Fibroblast of skin of right quadriceps (primary cell): ENCODE measurements at regions not wholly inside any gene's neighbourhood (a gene's known extent, or its start where the extent isn't known, plus 50 kb on each side); places are given as distances from the start of the nearest gene placed in this dataset.

Source experiments
- DNase-seq: peaks from one replicate; pipeline ENCODE4 v3.0.0-alpha.2; 2013

DNA sequence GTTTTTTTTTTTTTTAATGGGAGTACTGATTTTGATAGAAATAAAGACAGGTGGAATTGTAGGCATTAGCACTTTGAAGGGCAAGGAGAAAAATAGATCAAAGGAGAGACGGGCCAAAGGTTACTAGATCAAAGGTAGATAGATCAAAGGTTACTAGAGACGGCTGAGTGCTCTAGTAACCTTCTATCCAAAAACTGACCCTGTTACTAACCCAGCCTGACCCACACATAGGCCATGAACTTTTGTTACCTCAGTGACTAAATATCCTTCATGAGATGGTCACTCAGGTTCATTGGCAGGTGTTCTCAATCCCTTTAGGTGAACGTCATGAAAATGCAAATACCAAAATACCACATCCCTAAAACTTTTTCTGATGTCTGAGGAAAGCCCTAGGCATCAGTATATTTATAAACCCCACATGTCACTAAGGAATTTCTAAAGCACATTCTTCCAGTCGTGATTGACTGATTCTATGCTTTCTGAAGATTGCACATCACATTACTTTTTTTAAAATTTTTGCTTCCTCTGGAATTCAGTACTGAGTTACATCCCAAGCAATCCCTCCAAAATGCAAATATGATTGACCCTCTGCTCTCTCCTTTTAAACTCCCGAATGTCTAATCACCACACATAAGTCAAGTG, 772.7 kb downstream of the BRINP1 start:
- DNase-seq: peak; percentile 6

- DNase-seq: no peak
These were observed 762.6 kb downstream of the BRINP1 start for GRCh38 chr9:118606668-118607067.

DNA sequence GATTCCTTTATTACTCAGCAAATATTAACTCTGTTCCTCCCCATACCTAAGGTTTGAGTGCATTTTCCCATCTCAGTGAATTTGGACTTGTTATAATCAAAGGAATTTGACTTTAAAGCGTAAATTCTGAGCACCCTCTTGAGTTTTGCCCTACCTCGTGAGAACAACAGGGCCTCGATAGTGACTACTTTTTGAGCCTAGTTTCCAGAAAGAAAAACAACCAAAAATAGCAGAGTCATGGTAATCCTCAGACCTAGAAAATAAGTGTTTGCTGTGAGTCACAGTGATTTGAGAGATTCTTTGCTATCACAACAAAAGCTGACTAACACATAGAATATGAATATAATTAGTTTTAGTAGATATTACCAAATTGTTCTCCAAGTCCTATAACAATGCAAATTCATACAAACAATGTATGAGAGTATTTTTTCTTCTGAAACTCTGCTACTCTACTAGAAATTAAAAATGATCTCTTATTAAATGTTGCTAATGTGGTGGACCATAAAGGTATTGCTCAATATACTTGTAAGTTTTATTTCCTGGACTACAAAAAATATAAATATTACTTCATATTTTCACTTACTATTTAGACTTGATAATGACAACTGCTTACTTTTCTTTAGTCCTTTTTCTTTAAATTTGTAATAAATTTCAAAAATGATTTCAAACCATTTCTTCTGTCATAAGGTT, 759.7 kb downstream of the BRINP1 start:
- peak; percentile 44 for DNase-seq

GRCh38 chr9:118612201-118612600, 757.0 kb downstream of the BRINP1 start:
- DNase-seq: no peak

DNA sequence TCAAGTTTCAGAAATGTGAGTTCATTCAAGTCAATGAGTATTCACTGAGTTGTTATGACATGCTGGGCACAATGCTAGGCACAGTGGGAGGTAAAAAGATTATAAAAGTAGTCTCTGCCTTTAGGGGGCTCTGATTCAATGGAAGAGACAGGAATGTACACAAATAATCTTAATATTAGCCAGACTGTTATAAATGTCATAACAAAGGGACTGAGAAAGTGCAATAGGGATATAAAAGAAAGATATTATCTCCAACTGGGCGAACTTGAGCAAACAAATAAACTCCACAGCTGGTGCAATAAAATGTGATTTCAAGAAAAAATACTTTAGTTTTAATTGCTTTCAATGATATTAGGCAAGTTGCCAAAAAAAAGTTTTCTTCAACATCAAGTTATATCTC, 755.2 kb downstream of the BRINP1 start:
- DNase-seq: no peak

GRCh38 chr9:118618084-118618483, 751.2 kb downstream of the BRINP1 start:
- no peak for DNase-seq

DNA sequence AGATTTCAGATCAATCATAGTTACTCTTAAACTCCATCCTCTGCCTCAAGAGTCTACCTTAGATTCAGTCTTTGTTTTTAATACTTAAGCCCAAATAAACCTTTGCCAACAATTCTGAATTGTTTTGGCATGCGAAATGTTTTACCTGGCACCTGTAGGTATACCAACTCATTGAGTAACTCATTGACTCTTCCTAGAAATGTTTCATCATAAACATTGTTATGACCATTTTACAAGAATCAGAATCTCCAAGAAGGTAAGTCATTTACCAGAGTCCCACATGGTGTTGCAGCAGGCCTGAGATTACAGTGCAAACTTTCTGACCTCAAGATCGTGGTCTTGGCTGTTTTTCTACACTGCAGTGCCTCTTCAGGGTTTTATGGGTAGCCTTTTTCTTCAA, 750.4 kb downstream of the BRINP1 start:
- no peak for DNase-seq

- no peak for DNase-seq
These were observed 744.6 kb downstream of the BRINP1 start for GRCh38 chr9:118624608-118625007.

- DNase-seq: no peak
These were observed 739.2 kb downstream of the BRINP1 start for GRCh38 chr9:118630079-118630478.

GRCh38 chr9:118630931-118631595, 738.2 kb downstream of the BRINP1 start:
- no peak for DNase-seq

DNA sequence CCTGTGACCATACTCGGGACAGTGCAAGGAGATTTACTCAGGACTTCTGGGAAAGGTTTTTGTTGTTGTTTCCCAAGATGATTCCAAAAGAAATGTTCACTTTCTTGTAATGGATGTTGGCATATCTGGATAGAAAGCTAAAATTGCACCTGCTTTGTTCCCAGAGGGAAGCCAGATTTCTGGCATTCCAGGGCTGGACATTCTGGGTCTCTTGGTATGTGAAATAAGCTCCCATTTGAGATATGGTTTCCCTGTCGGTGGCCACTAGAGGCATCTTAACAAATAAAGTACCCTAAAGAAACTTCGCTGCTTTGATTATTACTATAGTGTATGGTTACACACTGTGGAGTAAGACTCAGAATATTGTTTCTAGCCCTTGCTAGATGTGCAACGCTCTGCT, 737.3 kb downstream of the BRINP1 start:
- no peak for DNase-seq

DNA sequence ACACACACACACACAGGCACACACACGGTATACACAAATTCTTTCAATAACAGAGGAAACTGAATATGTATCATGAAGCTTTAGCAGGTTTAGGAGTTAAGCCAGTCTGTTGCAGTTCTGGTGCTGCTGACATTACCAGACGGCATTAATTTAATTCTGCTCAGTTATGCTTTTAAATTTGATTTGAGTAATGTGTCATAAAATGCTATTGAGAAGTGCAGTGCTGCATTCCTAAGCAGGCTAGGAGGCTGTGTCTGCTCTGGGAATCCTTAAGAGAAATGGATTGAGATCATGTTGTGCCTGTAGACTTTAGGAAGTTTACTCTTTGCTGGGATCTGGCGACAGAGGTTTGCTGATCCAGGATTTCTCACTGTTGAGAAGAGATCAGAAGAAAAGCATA, 733.8 kb downstream of the BRINP1 start:
- DNase-seq: no peak

DNA sequence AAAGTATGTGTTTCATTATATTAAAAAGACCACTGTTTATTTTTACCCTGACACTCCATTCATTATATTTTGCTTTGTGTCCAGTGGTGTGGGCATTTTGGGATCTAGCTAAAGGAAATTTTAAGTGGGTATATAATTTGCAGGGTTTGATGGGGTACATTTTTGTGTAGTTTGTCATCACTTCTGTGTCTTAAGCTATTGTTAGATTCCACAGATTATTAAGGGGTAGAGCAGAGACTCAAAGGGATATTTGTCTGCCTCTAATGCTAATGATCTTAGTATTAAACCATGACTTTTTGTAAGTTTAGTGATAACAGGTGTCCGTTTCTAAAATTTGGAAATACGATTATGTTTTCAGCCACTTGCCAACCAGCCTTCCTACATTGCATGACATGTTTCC, 731.6 kb downstream of the BRINP1 start:
- no peak for DNase-seq

DNA sequence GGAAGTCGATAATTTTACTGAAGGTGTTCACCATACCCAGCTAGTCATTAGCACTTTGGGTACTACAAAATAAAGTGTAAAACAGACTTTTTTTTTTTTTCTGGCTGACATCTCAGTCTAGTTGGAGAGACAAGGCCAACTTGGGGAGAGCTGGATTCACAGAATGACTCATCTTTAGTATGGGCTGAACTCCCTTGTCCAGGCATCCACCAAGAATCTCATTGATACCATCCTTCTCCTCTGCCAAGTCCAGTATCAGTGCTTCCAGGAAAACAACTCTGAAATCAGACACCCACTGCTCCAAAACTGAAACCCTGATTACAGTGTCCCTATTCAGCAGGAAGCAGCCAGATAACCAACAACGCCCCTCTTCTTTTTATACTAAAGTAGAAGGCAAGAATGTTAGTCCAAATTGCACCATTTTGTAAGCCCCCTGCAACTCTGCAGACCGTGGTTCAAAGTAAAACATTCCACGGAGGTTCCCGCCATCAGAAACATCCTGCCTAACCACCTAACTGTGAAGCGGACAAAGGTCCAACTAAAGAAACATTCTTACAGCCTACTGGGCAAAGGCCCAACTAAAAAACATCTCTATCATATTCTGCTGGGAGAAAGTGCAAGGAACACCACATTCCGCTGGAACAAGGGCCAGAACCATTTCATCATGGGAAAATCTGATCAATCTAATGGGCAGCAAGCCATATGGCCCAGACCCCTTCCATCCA, 728.2 kb downstream of the BRINP1 start:
- no peak for DNase-seq

DNA sequence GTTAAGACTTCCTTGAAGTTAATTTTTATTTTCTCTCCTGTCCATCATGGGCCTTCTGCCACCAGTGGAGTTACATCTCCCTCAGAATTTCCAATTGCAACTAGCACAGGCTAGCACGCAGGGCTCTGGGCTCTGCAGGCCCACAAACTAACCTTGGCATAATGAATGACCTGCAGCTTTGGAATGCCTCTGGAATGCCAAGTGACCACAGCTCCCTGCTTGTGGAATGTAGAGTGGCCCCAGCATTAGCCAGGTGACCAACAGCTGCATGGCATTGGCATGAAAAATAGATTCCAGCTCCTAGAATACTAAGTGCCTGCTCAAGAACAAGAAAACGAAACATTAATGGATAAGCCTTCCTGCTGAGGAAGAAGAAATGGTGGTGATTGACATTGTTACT, 726.1 kb downstream of the BRINP1 start:
- peak; percentile 2 for DNase-seq

GRCh38 chr9:118644066-118644465, 725.2 kb downstream of the BRINP1 start:
- DNase-seq: no peak

- no peak for DNase-seq
These were observed 721.9 kb downstream of the BRINP1 start for GRCh38 chr9:118647331-118647730.

GRCh38 chr9:118650417-118650816, 718.8 kb downstream of the BRINP1 start:
- DNase-seq: no peak

DNA sequence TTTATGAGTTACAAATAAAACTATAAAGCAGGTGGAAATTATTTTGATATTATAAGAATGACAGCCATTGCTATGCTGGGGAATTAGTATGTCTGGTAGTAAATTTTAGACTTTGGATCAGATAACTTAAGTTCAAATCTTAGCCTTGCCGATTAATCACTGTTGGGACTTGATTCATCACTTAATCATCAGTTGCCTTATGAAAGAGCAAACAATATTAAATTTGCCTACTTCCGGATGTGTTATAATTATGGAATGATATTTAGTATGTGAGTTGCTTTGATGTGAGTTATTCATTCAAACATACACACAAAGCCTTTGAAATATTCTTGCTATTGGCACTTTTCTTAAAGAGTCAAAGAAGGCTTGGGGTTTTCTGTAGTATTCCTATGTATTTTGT, 717.7 kb downstream of the BRINP1 start:
- DNase-seq: no peak

DNA sequence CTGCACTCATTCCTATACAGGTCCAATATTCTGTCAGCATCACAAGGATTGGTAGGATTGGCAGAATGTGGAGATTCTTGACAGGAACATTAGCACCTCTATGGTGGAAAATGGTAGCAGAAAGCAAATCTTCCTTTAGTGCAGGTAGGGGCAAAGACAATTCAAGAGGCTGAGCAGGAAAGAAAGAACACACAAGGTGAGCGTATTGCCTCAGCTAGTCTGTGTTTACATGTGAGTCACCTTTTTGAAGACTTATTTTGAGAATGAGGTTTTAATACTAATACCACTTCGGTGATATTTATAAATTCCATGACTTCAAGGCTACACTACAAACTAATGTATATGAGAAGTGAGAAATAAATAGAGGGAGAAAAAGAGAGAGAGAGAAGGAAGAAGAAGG, 717.0 kb downstream of the BRINP1 start:
- no peak for DNase-seq

DNA sequence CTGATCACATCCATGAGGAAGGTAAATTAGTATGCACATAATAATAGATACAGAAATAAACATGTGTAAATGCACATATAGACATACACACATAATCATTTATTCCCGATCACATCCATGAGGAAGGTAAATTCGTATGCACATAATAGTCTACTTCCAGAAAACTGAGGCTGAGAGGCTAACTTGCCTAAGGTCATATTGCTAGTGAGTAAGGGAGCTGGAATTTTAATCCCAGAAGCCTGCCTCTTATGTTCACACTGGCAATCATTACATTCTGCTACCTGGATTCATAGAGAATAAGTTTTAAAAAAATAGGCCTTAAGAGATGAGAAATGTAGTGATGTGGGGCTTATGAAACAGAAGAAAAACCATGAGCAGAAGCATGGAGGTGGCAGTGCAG, 716.3 kb downstream of the BRINP1 start:
- no peak for DNase-seq

GRCh38 chr9:118659011-118659410, 710.2 kb downstream of the BRINP1 start:
- DNase-seq: no peak

DNA sequence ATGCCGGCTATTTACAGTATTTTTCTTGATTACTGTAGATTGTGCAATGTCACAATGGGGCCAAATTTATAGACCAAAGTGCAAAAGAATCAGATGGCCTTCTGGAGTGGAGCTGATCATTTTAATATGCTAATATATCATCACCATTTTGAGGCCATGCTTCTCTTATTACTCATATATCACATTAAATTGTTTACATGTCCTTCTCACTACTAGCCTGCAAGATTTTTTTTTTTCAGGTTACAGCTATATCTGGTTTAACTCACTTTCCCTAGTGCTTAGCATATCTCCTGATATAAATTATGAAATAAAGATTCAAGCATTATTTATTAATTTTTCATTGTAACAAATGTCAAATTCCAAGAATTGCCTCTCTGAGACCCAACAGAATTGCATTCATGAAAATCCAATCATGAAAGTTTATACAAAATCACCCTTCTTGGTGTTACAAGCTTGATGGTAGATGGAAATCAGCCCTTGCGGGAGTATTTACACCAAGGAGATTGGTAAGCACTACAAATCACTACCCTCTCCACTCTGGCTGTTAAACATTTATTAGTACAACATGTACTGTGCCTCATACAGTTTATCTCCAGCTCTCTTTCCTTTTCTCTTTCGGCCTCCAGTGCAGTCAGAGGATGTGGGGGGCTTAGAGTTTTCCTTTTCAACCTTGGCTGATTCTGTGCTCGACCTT, 703.9 kb downstream of the BRINP1 start:
- no peak for DNase-seq
